ENCODE measurements at regions not wholly inside any gene's neighbourhood (a gene's known extent, or its start where the extent isn't known, plus 50 kb on each side); places are given as distances from the start of the nearest gene placed in this dataset.
"Not testable (repeated sequence)": the region's sequence is repeated elsewhere in the genome, so short reads cannot be mapped to it uniquely, and the experiment has no call there.

GRCh38 chr3:94413336-94414108, 350.7 kb downstream of the NSUN3 start:
- DNase-seq = no peak

DNA sequence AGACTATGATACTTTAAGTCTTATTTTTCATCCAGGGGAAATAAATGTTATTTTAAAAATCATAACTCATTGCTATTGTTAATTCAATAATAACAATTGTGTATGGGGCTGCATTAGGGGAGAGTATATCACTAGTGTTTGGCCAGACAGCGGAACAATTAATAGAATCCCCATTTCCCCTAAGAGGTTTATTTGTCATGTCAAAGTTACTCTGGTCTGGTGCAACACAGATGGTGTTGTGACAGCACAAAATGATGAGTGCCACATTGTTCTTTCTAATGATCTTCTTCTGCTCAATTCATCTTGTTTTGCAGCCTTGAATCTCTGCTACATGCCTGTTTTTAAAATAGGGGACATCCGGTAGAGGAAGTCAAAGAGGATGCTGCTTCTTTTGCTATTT, 351.6 kb downstream of the NSUN3 start:
- no peak for DNase-seq

GRCh38 chr3:94416768-94417167, 353.9 kb downstream of the NSUN3 start:
- no peak for DNase-seq

GRCh38 chr3:94417963-94418455, 355.1 kb downstream of the NSUN3 start:
- DNase-seq = no peak

GRCh38 chr3:94420931-94421330, 358.1 kb downstream of the NSUN3 start:
- no peak for DNase-seq

- no peak for DNase-seq
These were observed 360.7 kb downstream of the NSUN3 start for GRCh38 chr3:94423578-94423977.

- DNase-seq = no peak
These were observed 366.7 kb downstream of the NSUN3 start for GRCh38 chr3:94429517-94429916.

DNA sequence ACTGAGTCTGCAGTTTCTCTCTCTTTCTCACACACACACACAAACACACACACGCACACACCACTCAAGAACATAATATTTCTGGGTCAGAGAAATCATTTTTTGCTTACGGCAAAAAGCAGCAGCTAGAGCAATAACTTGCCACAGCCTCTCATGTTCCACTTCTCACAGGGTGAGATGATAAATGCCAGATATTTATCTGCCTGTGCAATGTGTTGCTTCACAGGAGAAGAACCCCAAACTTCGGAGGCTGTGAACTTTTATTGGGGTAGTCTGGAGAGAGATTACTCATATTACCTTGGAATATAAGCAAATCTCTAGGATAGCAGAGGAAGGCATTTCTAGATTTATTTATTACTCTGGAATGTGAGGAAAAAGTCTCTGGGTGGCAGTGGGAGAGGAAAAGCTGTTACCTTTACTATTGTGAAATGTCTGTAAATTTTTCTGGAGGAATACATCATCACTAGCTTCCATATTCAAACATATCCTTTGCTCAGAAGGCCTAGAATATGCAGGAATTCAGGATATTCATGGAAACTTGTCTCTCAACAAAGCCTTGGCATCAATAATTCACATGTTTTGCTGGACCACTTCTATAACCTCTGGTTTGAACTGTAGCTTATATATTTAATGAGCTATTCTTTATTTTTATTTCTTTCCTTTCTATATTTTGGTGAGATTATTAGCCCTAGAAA, 369.2 kb downstream of the NSUN3 start:
- no peak for DNase-seq

GRCh38 chr3:94433811-94434210, 370.9 kb downstream of the NSUN3 start:
- DNase-seq = no peak

- DNase-seq = no peak
These were observed 378.1 kb downstream of the NSUN3 start for GRCh38 chr3:94440767-94441493.

GRCh38 chr3:94441494-94441847, 378.6 kb downstream of the NSUN3 start:
- DNase-seq = no peak

DNA sequence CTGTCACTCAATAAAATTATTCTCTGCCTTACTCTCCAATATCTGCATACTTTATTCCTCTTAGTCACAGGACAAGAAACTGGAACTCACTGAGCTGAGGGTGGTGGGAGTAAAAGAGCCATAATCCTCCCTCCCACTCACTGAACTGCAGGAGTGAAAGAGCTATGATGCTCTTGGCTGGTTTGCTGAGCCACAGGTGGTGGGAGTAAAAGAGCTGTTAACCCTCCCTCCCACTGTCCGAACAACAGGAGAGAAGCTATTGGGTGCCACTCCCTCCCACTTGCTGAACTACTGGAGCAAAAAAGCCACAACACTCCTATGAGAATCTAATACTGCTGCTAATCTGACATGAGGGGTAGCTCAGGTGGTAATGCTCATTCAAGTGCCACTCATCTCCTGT, 391.0 kb downstream of the NSUN3 start:
- DNase-seq = no peak

DNA sequence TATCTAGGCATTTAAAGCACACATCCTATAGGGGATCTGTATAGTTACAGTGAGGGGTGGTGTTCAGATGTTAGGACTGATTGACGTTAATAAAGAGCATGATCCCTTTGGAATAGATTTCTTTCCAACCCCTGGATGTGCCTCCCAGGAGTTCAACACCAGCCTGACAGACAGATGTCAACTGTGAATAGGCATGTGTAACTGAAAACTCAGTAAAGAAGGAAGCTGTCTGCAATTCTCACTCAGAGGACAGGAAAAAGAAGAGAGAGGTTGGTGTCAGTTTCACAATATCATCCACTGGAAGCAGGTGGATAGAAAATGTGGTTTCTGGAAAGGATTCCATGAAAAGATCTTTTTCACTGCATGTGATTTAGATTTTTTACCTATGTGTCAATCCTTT, 396.3 kb downstream of the NSUN3 start:
- no peak for DNase-seq

- DNase-seq = no peak
These were observed 398.1 kb downstream of the NSUN3 start for GRCh38 chr3:94460931-94461330.

GRCh38 chr3:94462931-94463330, 400.1 kb downstream of the NSUN3 start:
- DNase-seq = no peak

GRCh38 chr3:94472511-94472910, 409.6 kb downstream of the NSUN3 start:
- no peak for DNase-seq

DNA sequence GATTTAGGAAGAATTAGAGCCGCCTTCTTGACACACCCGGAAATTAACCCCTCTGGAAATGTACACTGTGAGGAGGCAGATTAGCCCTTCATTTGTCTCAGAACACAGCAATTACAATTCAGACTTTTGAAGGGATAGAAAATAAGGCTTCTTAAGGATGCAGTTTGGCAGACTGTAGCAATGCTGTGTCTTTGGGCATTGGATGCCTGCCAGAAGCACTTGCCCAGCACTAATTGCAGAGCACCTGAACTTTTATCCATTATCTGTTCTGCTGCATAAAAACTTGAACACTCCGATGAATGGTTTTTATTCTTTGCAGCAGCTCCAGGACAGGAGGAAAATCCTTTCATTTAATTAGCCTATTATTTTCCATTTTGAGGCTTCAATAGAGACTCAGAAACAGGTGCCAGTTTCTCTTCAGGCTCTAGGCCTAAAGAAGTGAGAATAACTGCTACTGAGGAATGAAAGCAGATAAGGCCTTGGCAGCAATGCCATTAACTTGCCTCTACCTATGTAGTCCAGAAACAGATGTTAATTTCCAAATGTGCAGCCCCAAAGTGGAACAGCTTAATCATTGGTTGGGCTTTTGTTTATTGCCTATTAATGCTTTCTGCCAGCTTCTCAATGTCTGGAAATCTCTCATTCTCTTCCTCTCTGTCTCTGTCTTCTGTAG, 418.5 kb downstream of the NSUN3 start:
- no peak for DNase-seq

GRCh38 chr3:94482686-94483085, 419.8 kb downstream of the NSUN3 start:
- no peak for DNase-seq

DNA sequence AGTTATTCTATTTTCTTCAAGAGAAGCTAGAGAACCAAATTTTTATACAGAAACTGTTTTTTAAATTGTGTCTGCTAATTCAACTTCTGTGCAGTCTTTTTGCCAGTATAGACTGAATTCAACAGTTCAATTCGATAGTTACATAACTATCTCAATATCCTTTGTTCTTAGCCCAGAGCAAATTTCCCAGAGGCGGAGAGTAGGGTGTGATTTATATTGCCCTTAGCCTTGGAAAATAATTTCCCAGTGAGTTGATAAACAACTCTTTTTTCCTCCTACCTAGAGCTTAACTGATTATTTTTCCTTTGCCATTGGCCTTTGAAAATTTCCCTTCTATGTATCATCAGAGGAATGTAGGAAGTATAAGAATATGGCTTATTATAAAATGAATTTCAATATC, 420.5 kb downstream of the NSUN3 start:
- DNase-seq = no peak

- DNase-seq = no peak
These were observed 432.1 kb downstream of the NSUN3 start for GRCh38 chr3:94494992-94495391.

DNA sequence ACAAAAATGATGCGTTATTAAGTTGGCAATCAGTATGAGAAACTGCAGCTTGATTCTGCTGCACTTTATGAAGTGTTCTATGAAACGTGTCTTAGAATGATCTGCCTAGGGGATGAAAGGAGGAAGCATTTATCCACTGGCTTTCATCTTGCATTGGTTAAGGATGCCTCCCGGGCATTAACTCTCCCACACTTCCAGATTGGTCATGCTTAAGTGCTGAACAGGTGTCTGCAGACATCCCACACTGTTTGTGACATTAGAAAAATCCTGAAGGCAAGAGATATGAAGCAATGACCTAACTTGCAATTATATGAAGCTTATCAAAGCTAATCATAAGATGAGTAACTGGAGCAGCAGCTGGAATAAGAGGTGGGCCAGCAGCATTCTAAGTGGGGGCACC, 437.3 kb downstream of the NSUN3 start:
- DNase-seq = no peak

DNA sequence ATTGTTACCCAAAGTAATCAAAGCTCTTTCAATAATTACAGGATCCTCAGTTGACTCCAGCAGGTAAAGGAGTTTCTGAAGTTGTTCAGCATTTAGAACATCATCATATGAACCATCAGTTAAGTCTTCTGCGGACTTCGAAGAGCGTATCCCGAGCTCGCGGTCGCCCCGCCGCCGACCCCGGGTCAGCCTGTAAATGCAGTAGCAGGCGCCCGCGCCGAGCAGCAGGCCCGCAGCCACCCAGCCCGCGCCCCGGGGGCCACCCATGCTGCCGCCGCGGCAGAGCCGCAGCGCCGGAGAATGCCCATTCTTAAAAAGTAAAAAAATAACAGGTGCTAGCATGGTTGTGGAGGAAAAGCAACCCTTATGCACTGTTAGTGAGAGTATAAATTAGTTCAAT, 444.5 kb downstream of the NSUN3 start:
- DNase-seq = not testable (repeated sequence)

- DNase-seq = no peak
These were observed 450.0 kb downstream of the NSUN3 start for GRCh38 chr3:94512876-94513275.
